Body of pancreas (tissue), 4 donors: ENCODE measurements at regions not wholly inside any gene's neighbourhood (a gene's known extent, or its start where the extent isn't known, plus 50 kb on each side); places are given as distances from the start of the nearest gene placed in this dataset.

ENCODE experiments used
- CTCF ChIP-seq, 7 experiments: fragments of 450-650 bp in 4 of 7; fragments of 200-600 bp in 3 of 7; sonication (generic) in 3 of 7; IDR thresholded peaks; one replicate each; pipeline ENCODE4 v1.5.1; 2016 to 2019; ENCODE audit warnings: antibody characterized with exemption in 7 of 7
- POLR2A ChIP-seq, 3 donors: fragments of 450-650 bp; IDR thresholded peaks; one replicate each; pipeline ENCODE4 v1.6.1; 2016; ENCODE audit warnings: antibody characterized with exemption in 3 of 3, mild to moderate bottlenecking in 2 of 3

GRCh38 chr3:132804498-132804897 is 82.3 kb upstream of the NPHP3 start:
- TF ChIP-seq CTCF (IDR thresholded peaks at IDR 0.05) (no peak), POLR2A (IDR thresholded peaks at IDR 0.05) (no peak)
